Osteoblast (primary cell): ENCODE measurements at regions not wholly inside any gene's neighbourhood (a gene's known extent, or its start where the extent isn't known, plus 50 kb on each side); places are given as distances from the start of the nearest gene placed in this dataset.
A peak's percentile ranks its signal among the peaks of the same experiment; 100 is the strongest.
"Not testable (repeated sequence)": the region's sequence is repeated elsewhere in the genome, so short reads cannot be mapped to it uniquely, and the experiment has no call there.

Experiments
- DNase-seq: peaks from one replicate; pipeline ENCODE4 v3.0.0; 2011; ENCODE audit warnings: low spot score, mixed read lengths; ENCODE audit not compliant: insufficient read length; ENCODE audit errors: missing footprints
- H2AFZ ChIP-seq: 2 replicates; pipeline ENCODE4 v1.6.0; 2011; ENCODE audit warnings: mild to moderate bottlenecking, low read length
- H3K27ac ChIP-seq: 2 replicates; pipeline ENCODE4 v1.5.1; 2011; ENCODE audit warnings: mild to moderate bottlenecking, low read depth, low read length, moderate library complexity
- H3K27me3 ChIP-seq: 2 replicates; pipeline ENCODE4 v1.6.0; 2012; ENCODE audit warnings: mild to moderate bottlenecking, control low read depth, inconsistent platforms, low read length, moderate library complexity; ENCODE audit not compliant: insufficient read depth
- H3K36me3 ChIP-seq: 2 replicates; pipeline ENCODE4 v1.5.1; 2011; ENCODE audit warnings: mild to moderate bottlenecking, low read length, control low read depth, moderate library complexity; ENCODE audit not compliant: insufficient read depth
- H3K4me1 ChIP-seq: 2 replicates; pipeline ENCODE4 v1.5.1; 2011; ENCODE audit warnings: mild to moderate bottlenecking, low read length, control low read depth, moderate library complexity; ENCODE audit not compliant: insufficient read depth
- H3K4me2 ChIP-seq: 2 replicates; pipeline ENCODE4 v1.6.0; 2011; ENCODE audit warnings: mild to moderate bottlenecking, low read length; ENCODE audit not compliant: insufficient read depth
- H3K4me3 ChIP-seq: fragments of 200-600 bp; sonication (generic); 3 replicates; pipeline ENCODE4 v1.5.1; 2012; ENCODE audit warnings: mild to moderate bottlenecking, low read length, inconsistent platforms; ENCODE audit not compliant: insufficient read depth
- H3K79me2 ChIP-seq: 2 replicates; pipeline ENCODE4 v1.6.0; 2012; ENCODE audit warnings: mild to moderate bottlenecking, low read length, control low read depth, inconsistent platforms; ENCODE audit not compliant: insufficient read depth
- H3K9me3 ChIP-seq: 2 replicates; pipeline ENCODE4 v1.5.1; 2011; ENCODE audit warnings: low read depth, low read length, control low read depth
- H4K20me1 ChIP-seq: 2 replicates; pipeline ENCODE4 v1.6.0; 2012; ENCODE audit warnings: mild to moderate bottlenecking, low read length, control low read depth; ENCODE audit not compliant: insufficient read depth
- CTCF ChIP-seq: IDR thresholded peaks from 2 replicates; pipeline ENCODE4 v1.5.1; 2011; ENCODE audit warnings: mild to moderate bottlenecking, low read depth, low read length, moderate library complexity; ENCODE audit errors: extremely low read depth

DNA sequence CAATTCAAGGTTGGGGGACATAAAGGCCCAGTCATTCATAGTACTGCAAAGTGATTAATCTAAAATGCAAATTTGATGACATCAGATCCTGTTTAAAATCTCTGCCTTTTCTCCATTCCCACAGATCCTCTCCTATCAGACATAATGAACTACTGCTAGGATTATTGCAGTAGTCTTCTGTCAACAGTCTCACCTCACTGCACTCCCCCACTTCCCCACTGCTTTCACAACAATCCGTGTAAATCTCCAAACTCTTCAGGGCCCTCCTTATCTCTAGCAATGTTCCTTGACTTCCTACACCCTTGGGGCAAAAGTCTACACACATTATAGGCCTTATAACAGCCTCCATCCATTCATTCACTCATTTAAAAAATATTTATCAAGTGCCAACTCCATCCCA, 112.4 kb downstream of the KBTBD2 start:
- H3K27ac ChIP-seq: no peak overlapping the region
- H3K36me3 ChIP-seq: no peaks in the 10 kb centered on the region
- no peaks in the 10 kb centered on the region for H3K9me3 ChIP-seq
- no peaks in the 10 kb centered on the region for H4K20me1 ChIP-seq
- H2AFZ ChIP-seq: no peak overlapping the region
- H3K27me3 ChIP-seq: no peaks in the 10 kb centered on the region
- TF ChIP-seq CTCF: no peak
- H3K79me2 ChIP-seq: no peaks in the 10 kb centered on the region
- H3K4me1 ChIP-seq: peaks cover 9% of the 10 kb centered on the region
- no peak overlapping the region for H3K4me2 ChIP-seq
- DNase-seq: no peak
- H3K4me3 ChIP-seq: no peak overlapping the region

DNA sequence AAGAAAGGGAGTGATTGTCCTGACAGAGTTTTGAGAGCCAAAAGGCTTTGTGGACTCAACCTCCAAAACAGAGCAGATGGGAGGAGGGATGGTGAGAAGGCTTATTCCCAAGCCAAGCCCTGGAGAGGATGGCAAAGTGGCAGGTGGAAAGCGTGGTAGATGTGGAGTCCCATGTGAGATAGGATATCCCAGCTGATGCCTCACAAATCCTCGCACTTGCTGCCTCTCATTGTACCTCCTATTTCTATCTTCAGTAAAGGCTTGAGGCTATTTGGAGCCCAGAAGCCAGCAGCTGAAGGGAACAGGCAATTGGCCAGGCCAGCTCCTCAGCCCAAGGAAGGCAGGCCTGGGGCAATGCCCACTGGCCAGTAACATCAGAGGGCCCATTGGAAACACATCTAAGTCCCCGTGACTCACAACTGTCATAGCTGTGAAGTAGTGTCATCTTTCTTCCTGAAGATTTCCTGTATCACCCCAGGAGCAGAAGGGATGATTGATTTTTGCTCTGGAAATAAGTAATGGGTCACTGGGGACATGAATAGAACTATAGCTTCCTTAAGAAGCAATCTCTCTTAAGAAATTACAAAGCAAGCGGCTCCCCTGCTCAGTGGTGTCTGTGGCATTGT, 114.4 kb downstream of the KBTBD2 start:
- H3K36me3 ChIP-seq, H3K79me2 ChIP-seq, H2AFZ ChIP-seq, H3K4me2 ChIP-seq, H4K20me1 ChIP-seq, H3K27me3 ChIP-seq, H3K4me3 ChIP-seq, H3K4me1 ChIP-seq, H3K9me3 ChIP-seq: not testable (repeated sequence)
- H3K27ac ChIP-seq: peak overlapping the region; percentile 8
- DNase-seq: peak; percentile 13

DNA sequence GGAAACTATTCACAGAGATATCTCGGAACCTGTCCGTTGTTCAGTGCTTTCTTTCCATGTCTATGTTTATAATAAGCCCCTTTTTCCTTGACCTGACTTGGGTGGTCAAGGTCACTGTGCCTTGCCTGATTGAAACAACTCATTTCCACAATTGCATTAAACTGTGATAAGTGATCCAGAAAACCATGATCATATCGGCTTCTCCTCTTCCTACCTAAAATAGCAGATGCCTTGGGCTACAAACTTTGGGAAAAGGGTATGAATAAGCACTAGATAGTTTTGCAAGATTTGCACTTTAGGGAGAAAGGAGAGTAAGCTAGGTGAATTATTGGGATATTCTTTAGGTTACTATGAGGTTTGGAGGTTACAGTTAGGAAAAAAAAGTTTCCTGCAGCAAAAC, 115.2 kb downstream of the KBTBD2 start:
- H3K4me3 ChIP-seq, H3K36me3 ChIP-seq, H3K27ac ChIP-seq, H3K4me2 ChIP-seq, H3K27me3 ChIP-seq, DNase-seq, H4K20me1 ChIP-seq, H3K4me1 ChIP-seq, H3K9me3 ChIP-seq, H3K79me2 ChIP-seq, H2AFZ ChIP-seq: not testable (repeated sequence)

DNA sequence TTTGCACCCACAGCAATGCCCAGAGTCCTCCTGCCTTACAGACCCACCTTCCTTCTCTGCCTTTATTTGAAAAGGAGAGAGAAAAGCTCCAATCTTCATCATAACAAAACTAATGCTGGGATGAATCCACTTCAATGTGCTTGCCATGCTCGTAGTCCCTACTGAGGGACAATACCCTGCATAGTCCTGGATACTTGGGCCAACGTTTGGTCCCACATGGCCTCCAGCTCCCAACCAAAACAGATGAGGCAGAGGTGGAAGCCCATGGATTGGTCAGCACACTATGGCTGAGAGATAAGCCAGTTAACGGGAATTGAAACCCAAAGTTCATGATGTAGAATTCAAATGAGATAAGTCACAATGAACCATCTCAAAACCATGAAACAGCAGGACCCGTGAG, 115.8 kb downstream of the KBTBD2 start:
- H3K4me3 ChIP-seq: not testable (repeated sequence)

GRCh38 chr7:32774541-32774951, 117.0 kb downstream of the KBTBD2 start:
- Histone ChIP-seq H3K4me1 (peaks cover 10% of the 10 kb centered on the region), H3K27ac (no peak overlapping the region), H3K4me3 (no peak overlapping the region), H3K27me3 (no peaks in the 10 kb centered on the region), H3K4me2 (no peak overlapping the region), H3K36me3 (no peaks in the 10 kb centered on the region), H3K9me3 (no peaks in the 10 kb centered on the region), H2AFZ (no peak overlapping the region), H3K79me2 (no peaks in the 10 kb centered on the region), H4K20me1 (no peaks in the 10 kb centered on the region)
- no peak for DNase-seq
- TF ChIP-seq CTCF: no peak

More for the DNA sequence above, 115.8 kb downstream of the KBTBD2 start:
- not testable (repeated sequence) for H3K9me3 ChIP-seq, H3K79me2 ChIP-seq, H3K27me3 ChIP-seq, H3K27ac ChIP-seq, H2AFZ ChIP-seq, DNase-seq, H3K4me2 ChIP-seq, H3K4me1 ChIP-seq, H3K36me3 ChIP-seq, H4K20me1 ChIP-seq

DNA sequence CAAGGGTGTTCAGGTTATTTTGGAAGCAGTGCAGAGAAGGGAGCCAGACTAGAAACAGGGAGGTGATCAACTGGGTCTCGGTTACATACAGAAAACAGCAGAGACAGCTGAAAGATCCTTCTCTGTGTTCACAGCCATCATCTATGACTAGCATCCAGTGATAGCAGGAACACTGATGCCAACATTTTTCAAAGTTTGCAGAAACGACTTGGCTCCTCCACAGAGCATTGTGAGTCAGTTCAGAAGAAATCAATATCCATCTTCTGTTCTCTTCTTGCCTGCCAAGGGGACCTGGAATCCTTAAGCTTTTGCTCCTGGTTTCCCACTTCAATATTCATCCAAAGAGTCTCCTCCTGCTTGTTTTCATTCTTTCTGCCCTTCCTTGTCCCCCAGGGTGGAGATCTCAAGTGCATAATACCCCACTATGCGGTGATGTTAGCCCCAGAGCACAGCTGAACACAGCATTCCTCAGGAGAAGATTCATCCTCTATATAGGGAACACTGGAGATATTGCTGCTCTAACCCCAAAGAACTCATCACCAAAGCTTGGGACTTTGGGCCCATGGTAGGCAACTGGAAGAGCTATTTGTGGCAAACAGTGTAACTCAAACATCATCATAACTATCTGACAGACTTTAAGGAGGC, 122.6 kb downstream of the KBTBD2 start:
- peak overlapping the region; percentile 37 for H3K4me2 ChIP-seq
- H3K27me3 ChIP-seq, H4K20me1 ChIP-seq, H3K9me3 ChIP-seq, H3K36me3 ChIP-seq, H3K79me2 ChIP-seq, H3K4me3 ChIP-seq: not testable (repeated sequence)
- peaks cover 15% of the 10 kb centered on the region for H3K4me1 ChIP-seq
- peak overlapping the region; percentile 50 for H2AFZ ChIP-seq
- peak; percentile 85 for DNase-seq
- peak overlapping the region; percentile 29 for H3K27ac ChIP-seq

DNA sequence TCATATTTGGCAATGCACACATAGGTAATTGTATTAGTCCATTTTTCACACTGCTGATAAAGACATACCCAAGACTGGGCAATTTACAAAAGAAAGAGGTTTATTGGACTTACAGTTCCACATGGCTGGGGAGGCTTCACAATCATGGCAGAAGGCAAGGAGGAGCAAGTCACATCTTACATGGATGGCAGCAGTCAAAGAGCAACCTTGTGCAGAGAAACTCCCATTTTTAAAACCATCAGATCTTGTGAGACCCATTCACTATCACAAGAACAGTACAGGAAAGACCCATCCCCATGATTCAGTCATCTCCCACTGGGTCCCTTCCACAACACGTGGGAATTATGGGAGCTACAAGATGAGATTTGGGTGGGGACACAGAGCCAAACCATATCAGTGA, 123.2 kb downstream of the KBTBD2 start:
- not testable (repeated sequence) for H3K9me3 ChIP-seq, H3K4me3 ChIP-seq, DNase-seq, H3K36me3 ChIP-seq, H3K79me2 ChIP-seq, H4K20me1 ChIP-seq, H3K27me3 ChIP-seq
- H2AFZ ChIP-seq: peak overlapping the region; percentile 50
- peak overlapping the region; percentile 29 for H3K27ac ChIP-seq
- H3K4me2 ChIP-seq: peak overlapping the region; percentile 37
- H3K4me1 ChIP-seq: peaks cover 15% of the 10 kb centered on the region
